ENCODE measurements at regions not wholly inside any gene's neighbourhood (a gene's known extent, or its start where the extent isn't known, plus 50 kb on each side); places are given as distances from the start of the nearest gene placed in this dataset.
"Not testable (repeated sequence)": the region's sequence is repeated elsewhere in the genome, so short reads cannot be mapped to it uniquely, and the experiment has no call there.

DNA sequence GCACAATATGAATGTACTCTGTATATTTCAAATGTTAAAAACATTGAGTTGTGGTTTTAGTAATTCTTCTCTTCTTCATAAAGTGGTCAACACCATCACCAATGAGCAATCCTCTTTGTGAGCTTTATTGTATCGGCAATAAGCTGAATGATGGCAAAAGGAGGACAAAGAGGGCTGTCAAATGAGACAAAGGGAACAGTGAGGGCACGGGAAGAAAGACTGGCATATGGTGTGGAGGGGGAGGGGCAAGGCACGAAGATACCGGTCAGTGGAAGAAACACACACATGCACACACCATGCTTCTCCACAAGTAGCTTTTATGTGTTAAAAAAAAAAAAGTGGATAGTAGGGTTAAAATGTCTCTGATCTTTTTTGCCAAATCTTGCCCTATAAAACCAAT lies 506.8 kb upstream of the CITED2 start:
- peak; percentile 46 for DNase-seq

DNA sequence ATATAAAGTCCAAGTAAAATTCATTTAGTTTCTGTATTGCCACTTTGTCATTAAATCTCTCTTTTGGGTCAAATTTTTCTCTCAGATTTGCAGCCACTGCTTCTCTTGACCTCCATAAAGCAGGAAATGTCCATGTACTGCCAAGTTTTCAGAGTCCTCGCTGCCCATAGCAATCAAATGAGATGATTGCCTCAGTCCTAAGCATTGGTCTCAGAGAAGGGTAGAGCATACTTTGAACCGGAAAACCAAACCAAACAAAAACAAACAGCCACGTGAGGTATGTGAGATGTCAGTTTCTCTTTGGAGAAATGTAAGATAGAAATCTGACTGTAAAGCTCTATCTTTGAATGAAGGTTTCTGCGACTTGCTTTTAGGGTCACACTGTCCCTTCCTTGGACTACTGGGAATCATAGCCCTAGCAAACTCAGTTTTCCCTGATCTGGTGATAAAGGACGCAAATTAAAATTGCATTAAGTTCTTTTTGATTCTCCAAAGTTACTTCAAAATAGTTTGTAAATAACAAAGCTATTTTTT lies 505.4 kb upstream of the CITED2 start:
- no peak for DNase-seq

DNA sequence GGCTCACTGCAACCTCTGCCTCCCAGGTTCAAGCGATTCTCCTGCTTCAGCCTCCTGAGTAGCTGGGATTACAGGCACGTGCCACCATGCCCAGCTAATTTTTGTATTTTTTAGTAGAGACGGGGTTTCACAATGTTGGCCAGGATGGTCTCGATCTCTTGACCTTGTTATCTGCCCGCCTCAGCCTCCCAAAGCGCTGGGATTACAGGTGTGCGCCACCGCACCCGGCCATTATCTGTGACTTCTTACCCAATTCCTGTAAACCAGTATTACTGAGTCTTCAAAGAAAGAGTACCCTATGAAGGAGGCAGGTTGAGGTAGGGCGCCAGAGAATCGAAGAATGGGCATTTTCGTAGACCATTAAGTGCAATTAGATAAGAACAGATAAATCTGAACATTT lies 504.8 kb upstream of the CITED2 start:
- DNase-seq: not testable (repeated sequence)

DNA sequence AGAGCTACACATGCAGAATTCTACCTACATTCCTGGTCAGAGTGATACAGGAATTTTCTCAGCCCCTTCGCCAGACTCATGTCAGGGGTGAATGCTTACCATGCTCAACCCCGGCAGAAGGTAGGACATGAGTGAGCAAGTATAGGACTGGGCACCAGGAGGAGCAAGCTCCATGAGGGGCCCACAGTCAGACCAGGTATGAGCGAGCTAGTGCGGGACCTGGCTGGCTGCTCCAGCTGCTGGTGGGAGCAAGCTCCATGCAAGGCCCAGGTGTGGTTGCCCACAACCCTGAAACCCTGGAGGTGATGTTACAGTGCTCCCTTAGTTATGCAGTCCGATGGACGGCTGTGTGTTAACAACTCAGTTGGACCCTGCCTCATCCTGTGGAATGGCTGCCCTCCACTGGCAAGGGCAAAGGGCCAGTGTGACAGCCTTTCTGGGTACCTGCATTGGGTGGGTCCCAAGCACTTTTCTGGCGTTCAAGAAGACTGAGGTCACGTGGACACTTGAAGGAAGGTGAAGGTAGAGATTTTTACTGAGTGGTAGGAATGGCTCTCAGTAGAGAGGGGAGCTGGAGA lies 503.5 kb upstream of the CITED2 start:
- DNase-seq: no peak

DNA sequence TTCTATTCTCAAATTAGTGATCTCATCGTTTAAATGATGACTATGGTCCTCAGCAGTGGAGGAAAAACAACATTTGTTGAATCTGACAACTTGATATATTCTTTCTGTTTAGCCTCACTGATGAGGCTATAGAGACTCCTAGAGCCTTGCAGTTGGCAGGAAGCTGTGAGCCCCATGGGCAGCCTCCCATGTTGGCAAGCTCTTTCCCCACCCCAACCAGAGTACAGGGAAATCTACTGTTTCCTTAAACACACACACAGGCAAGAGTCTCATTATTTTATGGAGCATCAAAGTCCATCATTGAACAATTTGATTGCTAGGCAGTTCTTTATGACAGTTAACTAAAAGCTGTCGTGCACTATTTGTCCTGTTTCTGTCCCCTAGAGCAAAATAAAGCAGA lies 498.2 kb upstream of the CITED2 start:
- DNase-seq: no peak

DNA sequence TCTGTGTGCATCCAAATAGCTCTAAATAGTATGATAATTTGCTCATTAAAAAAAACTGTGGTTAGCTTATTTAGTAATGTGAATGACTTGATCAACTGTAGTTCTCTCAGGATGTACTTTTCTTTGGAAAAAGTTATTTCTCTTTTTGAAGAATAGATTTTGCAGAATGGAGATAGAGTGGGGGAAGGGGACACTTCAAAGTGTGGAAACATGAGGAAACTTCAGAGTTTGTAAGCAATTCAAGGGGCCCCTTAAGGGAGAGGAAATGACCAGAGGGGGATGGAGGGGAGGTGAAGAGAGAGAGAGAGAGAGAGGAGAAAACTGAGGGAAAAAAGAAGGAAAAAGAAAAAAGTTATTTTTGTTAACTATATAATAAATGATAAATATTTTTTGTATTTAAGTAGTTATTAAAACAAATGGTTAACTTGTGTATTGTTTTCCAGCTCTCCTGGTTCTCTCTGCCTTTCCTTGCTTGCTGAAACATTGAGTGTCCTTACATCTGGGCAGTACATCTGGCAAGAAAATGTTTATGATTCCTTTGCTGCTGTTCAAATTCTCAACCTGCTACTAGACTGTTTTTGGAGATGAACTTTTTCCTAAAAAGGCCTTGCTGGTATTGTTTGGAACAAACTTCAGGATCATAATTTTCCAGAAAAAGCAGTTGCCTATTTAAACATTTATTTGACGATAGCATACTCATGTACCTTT lies 497.5 kb upstream of the CITED2 start:
- DNase-seq: no peak

DNA sequence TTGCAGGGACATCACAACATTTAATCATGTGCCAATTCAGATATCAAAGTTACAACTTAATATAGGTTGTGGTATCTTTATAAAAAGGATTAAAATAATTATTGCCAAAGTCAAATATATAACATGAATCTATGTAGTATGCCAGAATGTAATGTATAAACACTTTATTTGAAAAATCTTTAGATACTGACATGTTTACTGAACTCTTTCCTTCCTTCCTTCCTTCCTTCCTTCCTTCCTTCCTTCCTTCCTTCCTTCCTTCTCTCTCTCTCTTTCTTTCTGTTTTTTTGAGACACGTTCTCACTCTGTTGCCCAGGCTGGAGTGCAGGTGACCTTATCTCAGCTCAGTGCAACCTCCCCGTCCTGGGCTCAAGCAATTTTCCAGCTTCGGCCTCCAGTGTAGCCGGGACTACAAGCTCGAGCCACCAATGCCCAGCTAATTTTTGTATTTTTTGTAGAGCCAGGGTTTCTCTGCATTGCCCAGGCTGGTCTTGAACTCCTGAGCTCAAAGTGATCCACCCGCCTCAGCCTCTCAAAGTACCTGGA lies 496.8 kb upstream of the CITED2 start:
- no peak for DNase-seq

DNA sequence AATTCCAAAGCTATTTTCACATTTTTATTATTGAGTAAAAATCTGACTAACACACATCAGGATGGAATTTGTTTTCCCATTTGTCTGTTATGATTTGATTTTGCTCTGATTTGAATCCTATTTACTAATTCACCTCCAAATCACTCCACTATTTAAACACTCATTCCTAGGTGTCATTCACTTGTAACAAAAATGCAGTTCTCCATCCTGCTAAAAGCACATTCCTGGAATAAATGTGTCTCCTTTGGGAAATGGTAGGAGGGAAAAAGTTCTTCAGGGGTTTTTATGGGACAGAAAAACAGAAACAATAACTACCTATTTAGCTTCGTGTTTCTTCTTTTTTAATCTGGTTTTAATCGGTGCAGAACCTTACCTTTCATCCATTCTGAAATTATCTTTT lies 494.1 kb upstream of the CITED2 start:
- DNase-seq: no peak

DNA sequence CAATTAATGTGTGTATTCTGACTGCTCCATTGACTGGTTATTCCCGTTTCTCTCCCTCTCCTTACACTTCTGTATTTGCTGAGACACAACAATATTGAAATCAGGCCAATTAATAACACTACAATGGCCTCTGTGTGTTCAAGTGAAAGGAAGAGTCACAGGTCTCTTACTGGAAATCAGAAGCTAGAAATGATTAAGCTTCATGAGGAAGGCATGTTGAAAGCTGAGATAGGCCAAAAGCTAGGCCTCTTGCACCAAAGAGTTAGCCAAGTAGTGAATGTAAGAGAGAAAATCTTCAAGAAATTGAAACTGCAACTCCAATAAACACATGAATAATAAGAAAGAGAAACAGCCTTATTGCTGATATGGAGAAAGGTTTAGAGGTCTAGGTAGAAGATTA lies 489.5 kb upstream of the CITED2 start:
- no peak for DNase-seq

DNA sequence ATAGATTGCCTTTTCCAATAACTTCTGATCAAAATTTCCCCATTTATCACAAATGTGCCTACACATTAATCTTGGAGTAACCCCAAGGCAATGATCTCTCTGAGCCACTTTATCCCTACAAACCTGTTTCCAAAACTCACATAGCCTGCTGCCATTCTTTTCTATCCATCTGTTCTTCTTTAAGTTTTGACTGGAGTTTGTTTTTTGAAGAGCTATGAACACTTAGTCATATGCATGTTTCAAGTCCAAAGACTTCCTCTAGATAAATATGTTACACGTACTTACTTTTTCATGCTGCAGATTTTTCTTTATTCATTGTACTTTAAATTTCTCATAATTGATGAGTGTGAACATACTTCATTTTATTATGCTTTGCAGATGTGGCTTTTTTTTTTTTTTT lies 488.9 kb upstream of the CITED2 start:
- DNase-seq: no peak

DNA sequence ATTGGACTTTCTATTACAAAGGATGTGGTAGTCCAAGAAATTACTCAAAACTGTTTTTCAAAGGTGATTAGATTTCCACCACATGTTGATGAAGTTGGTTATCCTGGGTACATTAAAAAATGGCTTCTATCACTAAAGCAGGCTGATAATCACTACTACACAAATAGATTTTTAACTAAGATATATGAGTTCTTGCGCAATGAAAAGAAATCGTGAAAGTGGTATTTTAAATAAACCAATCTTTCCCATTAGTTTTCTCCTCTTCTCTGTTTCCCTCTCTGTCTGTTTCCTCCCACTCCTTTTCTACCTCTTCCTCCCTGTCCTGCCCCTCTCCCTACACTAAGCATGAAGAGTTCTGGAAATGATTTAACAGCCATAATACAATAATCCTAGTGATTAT lies 487.9 kb upstream of the CITED2 start:
- DNase-seq: no peak

DNA sequence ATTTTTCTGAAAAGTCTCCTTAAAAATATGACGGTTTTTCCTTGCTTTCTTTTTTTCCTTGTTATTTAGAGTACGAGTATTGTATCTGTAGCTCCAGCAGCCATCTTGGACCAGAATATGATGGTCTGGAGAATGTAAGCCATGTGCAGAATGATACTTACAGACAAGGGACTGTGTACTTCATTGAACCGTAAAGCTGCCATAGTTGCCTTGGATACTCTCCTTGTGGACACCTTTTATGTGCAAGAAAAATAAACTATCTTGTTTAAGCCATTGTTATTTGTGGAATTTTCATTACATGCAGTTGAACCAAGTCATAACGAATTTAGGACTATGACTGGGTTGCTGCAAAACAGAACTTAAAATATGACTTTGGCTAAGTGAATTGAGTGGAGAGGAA lies 485.8 kb upstream of the CITED2 start:
- no peak for DNase-seq

DNA sequence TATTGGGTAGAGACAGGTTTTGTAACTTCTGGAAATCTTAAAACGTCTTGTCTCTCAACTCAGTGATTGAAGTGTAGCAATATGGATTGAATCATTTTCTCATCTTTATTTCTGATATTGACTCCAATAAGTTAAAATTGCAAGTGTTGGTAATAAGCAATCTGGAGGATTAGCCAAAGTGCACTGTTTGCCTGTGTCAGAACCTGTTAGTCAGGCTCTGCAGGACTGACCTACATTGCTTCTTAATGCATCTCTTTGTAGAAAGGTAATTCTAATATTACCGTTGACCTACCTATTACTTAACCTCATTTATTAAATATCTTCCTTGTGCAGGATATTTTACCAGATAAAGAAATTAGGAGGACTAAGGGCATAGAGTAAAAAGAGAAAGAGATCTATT lies 484.0 kb upstream of the CITED2 start:
- DNase-seq: no peak

DNA sequence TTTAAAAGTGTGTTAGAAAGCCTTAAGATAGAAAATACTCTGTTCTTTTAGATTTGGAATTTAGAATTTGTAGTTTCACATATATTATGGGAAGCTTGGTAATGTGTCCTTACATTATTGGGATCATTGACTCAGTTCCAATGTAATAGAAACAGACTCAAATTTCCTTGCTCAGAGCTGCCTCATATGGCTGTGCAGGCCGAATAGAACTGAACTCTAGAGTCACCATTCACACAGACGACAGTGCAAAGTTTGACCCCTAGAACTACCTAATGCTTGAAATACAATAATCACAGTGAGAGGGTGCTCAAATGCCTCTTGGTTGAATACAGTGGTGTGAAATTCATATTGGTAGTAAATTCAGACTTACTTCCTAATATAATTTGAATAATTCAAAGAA lies 482.7 kb upstream of the CITED2 start:
- no peak for DNase-seq

DNA sequence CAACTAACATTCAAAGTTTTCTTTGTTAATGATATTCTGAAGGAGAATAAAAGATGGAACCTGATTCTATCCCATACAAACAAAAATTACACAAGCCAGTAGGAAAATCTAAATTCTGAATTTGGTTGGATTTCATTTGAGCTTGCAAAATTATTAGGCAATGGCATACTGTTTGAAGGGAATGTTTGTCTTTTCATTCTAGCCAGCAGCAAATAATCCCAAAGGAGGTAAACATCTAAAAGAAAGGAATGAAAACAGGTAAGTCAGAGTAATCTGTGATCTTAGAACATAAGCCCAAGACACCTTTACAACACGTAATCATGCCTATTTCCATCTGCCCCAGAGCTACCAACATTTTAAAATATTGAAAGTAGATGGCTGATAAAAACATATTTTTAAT lies 482.1 kb upstream of the CITED2 start:
- no peak for DNase-seq

DNA sequence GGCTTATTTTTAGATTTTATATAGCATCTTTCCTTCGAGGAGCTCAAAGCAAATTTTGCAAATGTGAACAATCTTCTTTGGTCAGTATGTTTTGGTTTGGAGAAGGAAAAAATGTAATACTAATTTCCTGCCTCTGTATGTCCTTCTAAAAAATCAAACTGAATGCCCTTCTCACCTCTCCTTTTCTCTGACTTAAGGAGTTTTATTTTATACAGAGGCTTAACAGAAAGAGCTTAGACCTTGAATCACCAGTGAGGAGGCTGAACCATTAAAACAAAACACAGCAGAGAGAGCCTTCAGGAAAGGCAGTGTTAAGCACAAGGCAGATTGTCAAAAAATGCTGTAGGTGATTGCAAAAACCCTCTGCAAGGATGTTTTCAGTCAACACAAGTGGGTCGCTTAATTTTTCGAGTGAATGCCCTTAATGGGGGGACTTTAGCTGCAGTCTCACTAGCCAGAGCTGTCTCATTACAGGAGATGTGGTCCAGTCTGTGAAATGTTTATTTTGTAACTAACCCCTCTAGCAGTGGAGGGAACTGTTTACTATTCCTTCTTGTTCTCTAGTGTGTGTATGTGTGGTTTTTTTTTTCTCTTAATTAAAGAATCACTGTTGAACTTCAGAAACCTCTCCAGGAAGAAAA lies 481.3 kb upstream of the CITED2 start:
- peak; percentile 23 for DNase-seq

DNA sequence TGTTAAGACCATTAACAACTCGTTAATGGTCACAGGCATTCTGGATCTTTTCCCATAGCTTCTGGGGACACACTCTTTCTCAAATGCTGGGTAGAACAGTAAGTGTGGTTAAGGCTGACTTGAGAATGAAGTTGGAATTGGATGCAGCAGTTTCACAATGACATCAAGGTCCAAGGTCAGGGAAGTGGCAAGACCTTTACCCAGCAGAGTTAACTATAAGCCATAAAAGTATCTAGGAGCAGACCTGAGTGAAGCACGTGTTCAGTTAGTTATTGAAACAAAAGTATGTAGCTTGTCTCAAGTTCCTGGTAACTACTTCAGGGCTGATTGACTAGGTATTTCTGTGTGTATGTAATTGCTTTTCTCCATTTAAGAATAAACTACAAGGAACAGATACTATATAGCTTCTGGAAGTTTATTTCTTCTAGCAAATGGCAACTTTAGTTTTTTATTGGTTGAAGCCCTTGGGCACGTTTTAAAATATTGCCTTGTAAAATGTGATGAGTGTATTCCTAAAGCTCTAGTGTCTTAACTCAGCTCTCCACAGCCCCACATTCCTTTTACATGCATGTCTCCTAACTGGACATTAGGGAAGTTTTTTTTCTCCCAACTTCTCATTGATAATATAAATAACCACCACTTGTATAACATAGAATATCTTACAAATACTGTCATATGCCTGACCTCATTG lies 479.0 kb upstream of the CITED2 start:
- no peak for DNase-seq

DNA sequence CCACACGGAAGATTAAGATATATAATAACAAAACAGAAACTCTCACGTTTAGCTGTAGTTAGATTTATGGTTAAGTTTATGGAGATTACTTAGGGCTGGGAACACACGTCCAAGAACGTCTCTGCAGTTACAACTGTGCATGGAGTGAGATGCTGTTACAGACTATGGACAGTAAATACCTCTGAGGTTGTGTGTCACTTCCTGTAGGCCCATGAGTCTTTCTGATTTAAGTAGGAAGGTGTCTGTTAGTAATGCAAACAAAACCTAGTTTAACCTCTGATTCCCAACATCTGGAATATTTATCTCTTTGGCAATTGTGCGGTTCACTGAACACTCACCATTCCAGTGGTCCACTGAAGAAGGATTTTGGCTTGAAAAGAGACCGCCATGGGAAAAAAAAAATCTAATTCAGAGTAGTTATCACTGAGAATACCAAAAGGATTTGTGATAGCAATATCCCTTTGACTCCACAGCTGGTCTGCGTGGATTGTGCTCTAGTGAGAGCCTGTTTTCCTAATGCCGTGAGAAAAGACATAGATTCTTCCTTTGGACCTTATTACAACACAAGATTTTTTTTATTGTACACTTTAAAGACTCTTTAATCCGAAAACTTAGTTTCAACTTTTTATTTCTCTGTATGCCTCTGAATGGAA lies 478.2 kb upstream of the CITED2 start:
- DNase-seq: no peak

DNA sequence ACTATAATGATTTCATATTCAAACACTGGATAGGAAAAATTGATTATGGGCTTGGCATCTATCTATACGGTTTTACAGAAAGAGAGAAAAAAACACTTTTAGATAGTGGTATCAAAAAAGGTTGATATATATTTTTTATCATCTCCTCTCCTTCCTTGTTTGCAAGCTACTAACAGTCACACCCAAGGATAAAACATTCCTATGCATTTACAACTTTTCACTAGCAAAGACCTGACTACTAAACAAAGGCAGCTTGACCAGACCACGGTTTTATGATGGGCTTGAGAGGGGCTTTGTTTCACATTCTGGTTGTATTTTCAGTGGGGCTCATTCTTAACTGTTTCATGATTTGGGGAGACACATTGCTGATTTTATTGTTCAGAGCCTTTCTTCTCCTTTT lies 477.6 kb upstream of the CITED2 start:
- no peak for DNase-seq

DNA sequence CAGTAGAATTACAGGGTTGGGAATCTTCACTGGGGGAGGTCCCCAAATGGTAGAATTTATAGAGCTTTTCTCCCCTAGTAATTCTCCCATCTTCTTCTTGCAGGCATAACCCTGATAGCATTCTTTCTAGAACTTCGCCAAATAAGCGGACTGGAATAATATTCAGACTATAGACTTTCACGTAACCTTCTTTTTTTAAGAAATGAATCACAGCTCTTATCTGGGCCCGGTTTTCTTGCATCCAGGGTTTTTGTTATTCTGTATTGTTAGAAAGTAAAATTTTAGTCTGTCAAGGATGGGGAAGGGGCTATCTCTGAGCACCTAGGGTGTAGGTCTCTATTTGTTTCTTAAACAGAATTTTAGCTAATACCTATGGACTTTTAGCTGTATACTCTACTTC lies 476.8 kb upstream of the CITED2 start:
- no peak for DNase-seq

DNA sequence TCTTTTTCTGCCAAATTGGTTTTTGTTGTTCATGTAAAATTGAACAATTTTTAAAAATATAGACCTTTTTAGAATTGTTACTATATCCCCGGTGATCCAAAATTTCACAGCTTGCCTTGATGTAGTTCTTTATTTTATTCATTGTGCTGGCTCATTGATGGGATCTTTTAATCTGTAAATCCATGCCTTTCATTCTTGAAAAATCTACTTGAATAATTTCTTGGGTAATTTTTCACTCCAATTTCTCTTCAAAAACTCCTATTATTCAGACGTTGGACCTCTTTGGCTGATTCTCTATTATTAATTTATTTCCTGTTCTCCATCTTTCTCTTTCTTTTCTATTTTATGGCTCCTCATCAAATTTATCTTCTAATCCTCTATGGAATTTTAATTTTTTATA lies 476.1 kb upstream of the CITED2 start:
- no peak for DNase-seq

DNA sequence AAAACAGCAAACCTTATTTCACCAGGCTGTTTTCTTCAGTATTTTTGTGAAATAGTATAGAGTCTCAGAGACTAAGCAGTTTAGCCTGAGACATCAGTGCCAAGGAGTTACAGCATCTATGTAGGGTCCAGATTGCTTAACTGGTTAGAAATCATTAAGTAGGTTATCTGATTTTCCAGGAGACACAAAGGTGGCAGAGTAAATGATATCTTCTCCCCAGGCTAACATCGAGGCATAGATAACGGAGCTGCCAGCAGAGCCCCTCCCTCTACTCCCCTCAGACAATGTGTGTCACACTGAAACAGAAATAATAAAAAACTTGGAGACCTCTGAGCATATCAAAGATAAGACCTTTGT lies 473.0 kb upstream of the CITED2 start:
- DNase-seq: no peak

All from NCI-H345 (cell line).